Activated CD8-positive, alpha-beta T cell treated with anti-CD3 and anti-CD28 coated beads, Interleukin-2, amount 10 ng/mL, durations not matched to agents 7 days and 5 days (primary cell): ENCODE measurements at regions not wholly inside any gene's neighbourhood (a gene's known extent, or its start where the extent isn't known, plus 50 kb on each side); places are given as distances from the start of the nearest gene placed in this dataset.

Experiments used
- ATAC-seq: fragments of 150-1000 bp; cut with Tn5 transposase; one replicate; pipeline ENCODE4 v1.10.0; 2021; ENCODE audit warnings: moderate library complexity
- CTCF ChIA-PET: fragments of 350-600 bp; sonication (Branson Sonifier 250); formaldehyde crosslinking; loops from one replicate; lab custom pipeline; 2021; ENCODE audit warnings: antibody characterized with exemption; lab: Charles Lee
- POLR2A ChIA-PET: fragments of 350-600 bp; sonication (Branson Sonifier 250); formaldehyde crosslinking; loops from one replicate; lab custom pipeline; 2021; ENCODE audit warnings: antibody characterized with exemption; lab: Charles Lee
- DNase-seq: peaks from one replicate; pipeline ENCODE4 v3.0.0-alpha.2; 2020
- H3K27ac Mint-ChIP-seq: one replicate; pipeline ENCODE4 v1.8.0; 2021; ENCODE audit warnings: mild to moderate bottlenecking, mixed read lengths
- H3K27me3 Mint-ChIP-seq: one replicate; pipeline ENCODE4 v1.8.0; 2021; ENCODE audit warnings: low read depth, mixed read lengths
- H3K36me3 Mint-ChIP-seq: one replicate; pipeline ENCODE4 v1.8.0; 2021; ENCODE audit warnings: low read depth, mixed read lengths
- H3K4me1 Mint-ChIP-seq: one replicate; pipeline ENCODE4 v1.8.0; 2021; ENCODE audit warnings: low read depth, mixed read lengths
- H3K4me3 Mint-ChIP-seq: one replicate; pipeline ENCODE4 v1.8.0; 2021; ENCODE audit warnings: mild to moderate bottlenecking, mixed read lengths
- H3K9me3 Mint-ChIP-seq: one replicate; pipeline ENCODE4 v1.8.0; 2022; ENCODE audit warnings: mixed read lengths; ENCODE audit not compliant: insufficient read depth

DNA sequence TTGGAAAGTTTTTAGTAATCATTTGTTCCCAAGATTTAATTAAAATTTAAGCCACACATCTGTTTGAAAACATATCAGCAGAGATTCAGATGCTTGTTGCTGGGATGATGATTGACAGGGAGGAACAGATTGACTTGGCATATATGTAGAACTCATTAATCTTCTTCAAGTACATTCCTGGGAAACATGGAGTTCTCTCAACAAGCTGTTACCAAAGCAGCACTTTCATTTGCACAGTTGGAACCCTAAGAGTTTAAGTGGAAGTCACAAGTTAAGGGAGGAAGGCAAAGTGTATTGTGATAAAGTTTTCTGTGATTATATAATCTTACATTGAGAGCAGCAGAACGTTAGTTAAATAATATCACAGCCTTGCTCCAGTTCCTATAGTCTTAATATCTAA, 485.4 kb upstream of the CELF2 start:
- CTCF ChIA-PET = no interaction called here
- no peaks in the 10 kb centered on the region for H3K9me3 Mint-ChIP-seq
- ATAC-seq (no peak), DNase-seq (no peak)
- no peak overlapping the region for H3K4me3 Mint-ChIP-seq
- no peaks in the 10 kb centered on the region for H3K27me3 Mint-ChIP-seq
- POLR2A ChIA-PET = no interaction called here
- H3K36me3 Mint-ChIP-seq = no peaks in the 10 kb centered on the region
- no peak overlapping the region for H3K27ac Mint-ChIP-seq
- no peaks in the 10 kb centered on the region for H3K4me1 Mint-ChIP-seq

DNA sequence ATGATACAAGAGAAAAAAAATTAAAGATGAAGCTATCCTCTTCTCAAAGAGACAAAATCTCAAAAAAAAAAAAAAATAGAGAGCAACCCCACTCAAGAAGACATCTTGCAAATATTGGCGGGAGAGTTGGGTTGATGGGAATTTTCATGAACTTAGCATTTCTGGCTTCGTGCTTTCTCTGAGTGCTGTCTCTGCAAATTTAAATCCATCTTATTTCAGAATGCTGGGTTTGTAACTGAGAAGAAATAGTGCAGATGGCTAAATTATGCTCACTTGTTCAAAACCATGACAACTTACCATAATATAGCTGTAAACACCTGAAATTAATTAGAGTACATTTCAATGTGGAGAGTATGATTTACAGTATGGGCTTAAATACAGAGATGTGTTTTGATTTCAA, 484.8 kb upstream of the CELF2 start:
- no peak for DNase-seq
- Mint-ChIP-seq H3K9me3 (no peaks in the 10 kb centered on the region), H3K4me3 (no peak overlapping the region), H3K27ac (no peak overlapping the region), H3K36me3 (no peaks in the 10 kb centered on the region), H3K4me1 (no peaks in the 10 kb centered on the region), H3K27me3 (no peaks in the 10 kb centered on the region)
- ChIA-PET POLR2A (no interaction called here), CTCF (no interaction called here)
- no peak for ATAC-seq

- DNase-seq = no peak
- no peaks in the 10 kb centered on the region for H3K27me3 Mint-ChIP-seq
- no peak overlapping the region for H3K4me3 Mint-ChIP-seq
- H3K36me3 Mint-ChIP-seq = no peaks in the 10 kb centered on the region
- POLR2A ChIA-PET = no interaction called here
- CTCF ChIA-PET = no interaction called here
- no peaks in the 10 kb centered on the region for H3K4me1 Mint-ChIP-seq
- no peak for ATAC-seq
- no peak overlapping the region for H3K27ac Mint-ChIP-seq
- H3K9me3 Mint-ChIP-seq = no peaks in the 10 kb centered on the region
These were observed 484.2 kb upstream of the CELF2 start for GRCh38 chr10:10533437-10533836.

DNA sequence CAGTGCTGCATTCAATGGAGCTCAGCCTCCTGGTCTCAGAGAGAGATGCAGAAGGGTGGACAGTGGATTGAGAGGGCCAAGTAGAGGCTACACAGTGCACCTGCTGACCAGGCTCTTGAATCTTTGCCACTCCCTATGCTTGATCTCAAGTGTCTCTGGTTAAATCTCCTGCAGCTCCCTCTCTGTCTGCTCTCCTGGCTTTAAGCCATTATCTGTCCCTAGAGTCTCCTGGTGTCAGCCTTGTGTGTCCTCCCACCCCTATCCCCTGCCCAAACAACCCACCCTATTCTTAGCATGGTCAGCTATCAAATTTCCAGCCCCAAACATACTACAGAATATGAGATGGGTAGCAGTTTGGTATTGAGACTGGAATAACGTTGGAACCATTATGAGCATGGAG, 479.3 kb upstream of the CELF2 start:
- no peaks in the 10 kb centered on the region for H3K4me1 Mint-ChIP-seq
- ATAC-seq (no peak), DNase-seq (no peak)
- H3K27ac Mint-ChIP-seq = no peak overlapping the region
- H3K36me3 Mint-ChIP-seq = no peaks in the 10 kb centered on the region
- ChIA-PET POLR2A (no interaction called here), CTCF (no interaction called here)
- no peaks in the 10 kb centered on the region for H3K9me3 Mint-ChIP-seq
- no peak overlapping the region for H3K4me3 Mint-ChIP-seq
- H3K27me3 Mint-ChIP-seq = no peaks in the 10 kb centered on the region

DNA sequence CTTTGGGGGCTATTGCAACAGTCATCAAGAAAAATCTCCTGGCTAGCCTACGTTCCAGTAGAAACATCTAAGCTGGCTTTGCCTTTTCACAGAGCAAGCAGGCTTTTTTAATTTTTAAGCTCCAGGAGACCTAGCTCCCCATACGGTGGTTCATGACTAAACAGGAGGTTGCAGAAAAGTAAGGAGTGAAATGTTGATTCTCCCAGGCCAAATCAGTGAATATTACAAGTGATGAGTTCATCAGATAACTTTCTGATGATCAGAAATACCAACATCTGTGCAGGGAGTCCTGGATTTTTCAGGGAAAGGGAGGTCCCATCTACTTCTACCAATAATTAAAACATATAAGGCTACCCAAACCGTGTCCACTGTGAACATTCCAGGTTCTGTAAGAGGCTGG, 477.3 kb upstream of the CELF2 start:
- CTCF ChIA-PET = no interaction called here
- H3K36me3 Mint-ChIP-seq = no peaks in the 10 kb centered on the region
- POLR2A ChIA-PET = interaction anchor here (0.6 kb wide), 1 partner anchor 150 kb away, joined by 3 read pairs; no protein-coding TSS in a partner anchor

GRCh38 chr10:10542477-10542876, 475.2 kb upstream of the CELF2 start:
- POLR2A ChIA-PET = no interaction called here
- no peak for ATAC-seq

More for the DNA sequence above, 477.3 kb upstream of the CELF2 start:
- Mint-ChIP-seq H3K9me3 (no peaks in the 10 kb centered on the region), H3K4me3 (no peak overlapping the region), H3K4me1 (no peaks in the 10 kb centered on the region), H3K27ac (no peak overlapping the region), H3K27me3 (no peaks in the 10 kb centered on the region)
- DNase-seq = no peak
- no peak for ATAC-seq

DNA sequence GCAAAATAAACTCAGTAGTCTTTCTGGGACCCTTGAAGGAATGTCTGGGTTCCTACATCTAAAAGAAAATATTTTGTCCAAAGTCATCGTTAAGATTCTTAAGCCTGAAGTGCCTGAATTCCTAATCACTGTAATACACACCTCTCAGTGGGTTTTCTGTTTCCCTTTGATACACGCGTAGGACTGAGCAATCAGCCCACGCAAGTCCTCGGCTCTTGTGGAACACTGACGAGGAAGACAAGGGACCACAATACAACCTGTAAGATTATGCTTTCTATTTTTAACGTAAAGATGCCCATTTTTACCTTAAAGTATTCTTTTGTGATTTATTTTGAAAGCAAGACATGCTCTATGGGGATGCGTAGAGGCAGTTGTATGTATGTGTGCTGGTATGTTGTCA, 472.8 kb upstream of the CELF2 start:
- ChIA-PET POLR2A (no interaction called here), CTCF (no interaction called here)
- H3K27me3 Mint-ChIP-seq = no peaks in the 10 kb centered on the region
- H3K4me3 Mint-ChIP-seq = no peak overlapping the region
- H3K27ac Mint-ChIP-seq = no peak overlapping the region
- no peaks in the 10 kb centered on the region for H3K4me1 Mint-ChIP-seq
- DNase-seq (no peak), ATAC-seq (no peak)
- H3K9me3 Mint-ChIP-seq = no peaks in the 10 kb centered on the region
- H3K36me3 Mint-ChIP-seq = no peaks in the 10 kb centered on the region

More at GRCh38 chr10:10542477-10542876, 475.2 kb upstream of the CELF2 start:
- Mint-ChIP-seq H3K27me3 (no peaks in the 10 kb centered on the region), H3K9me3 (no peaks in the 10 kb centered on the region), H3K4me3 (no peak overlapping the region), H3K4me1 (no peaks in the 10 kb centered on the region), H3K27ac (no peak overlapping the region), H3K36me3 (no peaks in the 10 kb centered on the region)
- no peak for DNase-seq
- CTCF ChIA-PET = no interaction called here

- ATAC-seq = no peak
These were observed 471.9 kb upstream of the CELF2 start for GRCh38 chr10:10545771-10546170.

GRCh38 chr10:10551596-10552301, 465.9 kb upstream of the CELF2 start:
- Mint-ChIP-seq H3K9me3 (no peaks in the 10 kb centered on the region), H3K27me3 (no peaks in the 10 kb centered on the region), H3K36me3 (no peaks in the 10 kb centered on the region), H3K4me3 (no peak overlapping the region), H3K4me1 (no peaks in the 10 kb centered on the region), H3K27ac (no peak overlapping the region)
- ATAC-seq (no peak), DNase-seq (no peak)
- ChIA-PET CTCF (no interaction called here), POLR2A (no interaction called here)

More at GRCh38 chr10:10545771-10546170, 471.9 kb upstream of the CELF2 start:
- Mint-ChIP-seq H3K9me3 (no peaks in the 10 kb centered on the region), H3K4me1 (no peaks in the 10 kb centered on the region), H3K27ac (no peak overlapping the region), H3K27me3 (no peaks in the 10 kb centered on the region), H3K36me3 (no peaks in the 10 kb centered on the region), H3K4me3 (no peak overlapping the region)
- no peak for DNase-seq
- ChIA-PET CTCF (no interaction called here), POLR2A (no interaction called here)

GRCh38 chr10:10552948-10553347, 464.7 kb upstream of the CELF2 start:
- ATAC-seq = no peak

DNA sequence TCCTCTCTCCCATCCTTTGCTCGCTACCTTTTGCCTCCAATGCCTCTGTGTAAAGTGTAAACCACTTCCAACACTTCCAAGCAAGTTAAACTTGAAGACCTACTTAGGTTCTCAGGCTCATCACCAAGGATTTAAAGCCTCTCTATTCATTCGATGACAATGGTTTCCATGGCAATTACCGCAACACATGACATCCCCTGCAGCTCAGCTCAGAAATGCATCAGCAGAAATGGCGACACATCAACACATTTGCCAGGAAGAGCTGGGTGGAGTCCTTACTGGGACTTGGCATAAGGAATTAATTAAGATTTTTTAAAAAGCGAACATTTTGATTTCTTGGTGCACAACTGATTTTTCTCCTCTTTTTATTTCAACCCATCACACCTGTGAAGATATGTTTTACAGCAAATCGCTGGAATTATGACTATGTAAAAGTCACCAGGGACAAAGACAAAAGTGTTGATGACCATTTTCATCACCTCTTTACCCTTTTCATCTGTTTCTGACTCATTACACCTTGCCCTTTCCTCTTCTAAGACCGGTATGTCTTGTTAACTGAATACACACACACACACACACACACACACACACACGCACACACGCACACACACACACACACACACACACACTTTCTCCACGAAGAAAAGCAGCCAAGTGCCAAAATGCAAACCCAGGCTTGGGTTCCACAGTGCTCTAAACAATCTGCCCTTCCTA, 453.4 kb upstream of the CELF2 start:
- DNase-seq = no peak
- no peak for ATAC-seq
- no peak overlapping the region for H3K4me3 Mint-ChIP-seq
- H3K9me3 Mint-ChIP-seq = no peaks in the 10 kb centered on the region
- H3K27ac Mint-ChIP-seq = no peak overlapping the region
- CTCF ChIA-PET = no interaction called here
- POLR2A ChIA-PET = no interaction called here
- no peaks in the 10 kb centered on the region for H3K4me1 Mint-ChIP-seq
- no peaks in the 10 kb centered on the region for H3K27me3 Mint-ChIP-seq
- H3K36me3 Mint-ChIP-seq = no peaks in the 10 kb centered on the region

More at GRCh38 chr10:10552948-10553347, 464.7 kb upstream of the CELF2 start:
- ChIA-PET CTCF (no interaction called here), POLR2A (no interaction called here)
- H3K36me3 Mint-ChIP-seq = no peaks in the 10 kb centered on the region
- no peak overlapping the region for H3K27ac Mint-ChIP-seq
- DNase-seq = no peak
- H3K9me3 Mint-ChIP-seq = no peaks in the 10 kb centered on the region
- no peaks in the 10 kb centered on the region for H3K4me1 Mint-ChIP-seq
- H3K27me3 Mint-ChIP-seq = no peaks in the 10 kb centered on the region
- no peak overlapping the region for H3K4me3 Mint-ChIP-seq

- DNase-seq (no peak), ATAC-seq (no peak)
- no peaks in the 10 kb centered on the region for H3K36me3 Mint-ChIP-seq
- ChIA-PET CTCF (no interaction called here), POLR2A (no interaction called here)
- H3K4me1 Mint-ChIP-seq = no peaks in the 10 kb centered on the region
- H3K27ac Mint-ChIP-seq = no peak overlapping the region
- no peaks in the 10 kb centered on the region for H3K27me3 Mint-ChIP-seq
- H3K9me3 Mint-ChIP-seq = no peaks in the 10 kb centered on the region
- no peak overlapping the region for H3K4me3 Mint-ChIP-seq
These were observed 440.7 kb upstream of the CELF2 start for GRCh38 chr10:10576937-10577336.
